ENCODE measurements at regions not wholly inside any gene's neighbourhood (a gene's known extent, or its start where the extent isn't known, plus 50 kb on each side); places are given as distances from the start of the nearest gene placed in this dataset.
"Not testable (repeated sequence)": the region's sequence is repeated elsewhere in the genome, so short reads cannot be mapped to it uniquely, and the experiment has no call there.

- WGBS, 3 donors, result 42 to 75% (median 49%) methylated on average over 7 of the region's 7 CpGs
- no peak overlapping the region for H3K27ac ChIP-seq (ENCODE audit: low read depth, low read length)
Measured at GRCh38 chr3:30435861-30436331, 170.5 kb upstream of the TGFBR2 start.

- WGBS, 3 donors, result 45 to 71% (median 51%) methylated on average over 4 of the region's 4 CpGs
- no peak overlapping the region for H3K27ac ChIP-seq (ENCODE audit: low read depth, low read length)
Measured at GRCh38 chr3:30437171-30437601, 169.2 kb upstream of the TGFBR2 start.

- no peak overlapping the region for H3K27ac ChIP-seq (ENCODE audit: low read depth, low read length)
- 85 to 95% (median 91%) methylated on average over 2 of the region's 2 CpGs for WGBS, 3 donors
Measured at GRCh38 chr3:30438126-30438525, 168.3 kb upstream of the TGFBR2 start.

GRCh38 chr3:30439451-30440053 is 166.8 kb upstream of the TGFBR2 start:
- 82 to 92% (median 87%) methylated on average over 9 of the region's 9 CpGs for WGBS, 3 donors
- no peak overlapping the region for H3K27ac ChIP-seq (ENCODE audit: low read depth, low read length)

- H3K27ac ChIP-seq (ENCODE audit: low read depth, low read length), result no peak overlapping the region
- WGBS, 3 donors, result 33 to 88% (median 78%) methylated on average over 2 of the region's 2 CpGs
Measured at GRCh38 chr3:30440147-30440604, 166.2 kb upstream of the TGFBR2 start.

GRCh38 chr3:30440880-30441279 is 165.5 kb upstream of the TGFBR2 start:
- H3K27ac ChIP-seq (ENCODE audit: low read depth, low read length), result no peak overlapping the region
- 39 to 73% (median 65%) methylated on average over 3 of the region's 3 CpGs for WGBS, 3 donors

- no peak overlapping the region for H3K27ac ChIP-seq (ENCODE audit: low read depth, low read length)
- 69 to 86% (median 73%) methylated on average over 6 of the region's 6 CpGs for WGBS, 3 donors
Measured at GRCh38 chr3:30443756-30444673, 162.4 kb upstream of the TGFBR2 start.

- no peak overlapping the region for H3K27ac ChIP-seq (ENCODE audit: low read depth, low read length)
Measured at GRCh38 chr3:30448450-30449289, 157.7 kb upstream of the TGFBR2 start.

GRCh38 chr3:30449290-30449632 is 157.1 kb upstream of the TGFBR2 start:
- WGBS, 3 donors, result 96 to 100% (median 100%) methylated on average over 1 of the region's 1 CpG
- H3K27ac ChIP-seq (ENCODE audit: low read depth, low read length), result no peak overlapping the region

More at GRCh38 chr3:30448450-30449289, 157.7 kb upstream of the TGFBR2 start:
- 78 to 91% (median 90%) methylated on average over 5 of the region's 5 CpGs for WGBS, 3 donors

GRCh38 chr3:30452446-30452845 is 154.0 kb upstream of the TGFBR2 start:
- WGBS, 3 donors, result 91 to 96% (median 92%) methylated on average over 3 of the region's 3 CpGs
- H3K27ac ChIP-seq (ENCODE audit: low read depth, low read length), result no peak overlapping the region

GRCh38 chr3:30453360-30454039 is 152.9 kb upstream of the TGFBR2 start:
- 53 to 70% (median 54%) methylated on average over 4 of the region's 4 CpGs for WGBS, 3 donors
- H3K27ac ChIP-seq (ENCODE audit: low read depth, low read length), result no peak overlapping the region

- WGBS, 3 donors, result 67 to 77% (median 74%) methylated on average over 1 of the region's 1 CpG
- no peak overlapping the region for H3K27ac ChIP-seq (ENCODE audit: low read depth, low read length)
Measured at GRCh38 chr3:30454636-30455035, 151.8 kb upstream of the TGFBR2 start.

GRCh38 chr3:30455112-30455511 is 151.3 kb upstream of the TGFBR2 start:
- not testable (repeated sequence) for H3K27ac ChIP-seq (ENCODE audit: low read depth, low read length)
- WGBS, 3 donors, result 81 to 84% (median 83%) methylated on average over 4 of the region's 4 CpGs

- WGBS, 3 donors, result 46 to 69% (median 61%) methylated on average over 3 of the region's 3 CpGs
- no peak overlapping the region for H3K27ac ChIP-seq (ENCODE audit: low read depth, low read length)
Measured at GRCh38 chr3:30455840-30456239, 150.6 kb upstream of the TGFBR2 start.

- H3K27ac ChIP-seq (ENCODE audit: low read depth, low read length), result no peak overlapping the region
Measured at GRCh38 chr3:30456264-30456663, 150.1 kb upstream of the TGFBR2 start.

GRCh38 chr3:30457081-30457480 is 149.3 kb upstream of the TGFBR2 start:
- H3K27ac ChIP-seq (ENCODE audit: low read depth, low read length), result no peak overlapping the region
- WGBS, 3 donors, result 79 to 93% (median 83%) methylated on average over 1 of the region's 1 CpG

More at GRCh38 chr3:30456264-30456663, 150.1 kb upstream of the TGFBR2 start:
- 82 to 94% (median 91%) methylated on average over 2 of the region's 2 CpGs for WGBS, 3 donors

GRCh38 chr3:30457726-30458125 is 148.7 kb upstream of the TGFBR2 start:
- no peak overlapping the region for H3K27ac ChIP-seq (ENCODE audit: low read depth, low read length)
- WGBS, 3 donors, result 80 to 91% (median 89%) methylated on average over 1 of the region's 1 CpG

Data from adipose tissue (tissue), 3 donors.